ENCODE measurements at regions not wholly inside any gene's neighbourhood (a gene's known extent, or its start where the extent isn't known, plus 50 kb on each side); places are given as distances from the start of the nearest gene placed in this dataset.

- TF ChIP-seq REST (IDR thresholded peaks at IDR 0.05; ENCODE audit: low read depth): no peak
- TF ChIP-seq MAX (IDR thresholded peaks at IDR 0.05): no peak
- no peak for TF ChIP-seq NFIC (IDR thresholded peaks at IDR 0.05)
Observed at GRCh38 chr2:42907835-42908234, 115.5 kb upstream of the HAAO start.

Data from Ishikawa (cell line).